Activated CD8-positive, alpha-beta T cell treated with anti-CD3 and anti-CD28 coated beads for 36 hours (primary cell): ENCODE measurements at regions not wholly inside any gene's neighbourhood (a gene's known extent, or its start where the extent isn't known, plus 50 kb on each side); places are given as distances from the start of the nearest gene placed in this dataset.

ENCODE experiments used
- ATAC-seq: fragments of 200-7000 bp; cut with Tn5 transposase; one replicate; pipeline ENCODE4 v1.10.0; 2021; ENCODE audit warnings: mild to moderate bottlenecking, moderate library complexity
- CTCF ChIA-PET: fragments of 350-600 bp; sonication (Branson Sonifier 250); formaldehyde crosslinking; loops from one replicate; lab custom pipeline; 2021; ENCODE audit warnings: antibody characterized with exemption; lab: Charles Lee
- POLR2A ChIA-PET: fragments of 350-600 bp; sonication (Branson Sonifier 250); formaldehyde crosslinking; loops from one replicate; lab custom pipeline; 2021; ENCODE audit warnings: antibody characterized with exemption; lab: Charles Lee
- DNase-seq: peaks from one replicate; pipeline ENCODE4 v3.0.0-alpha.2; 2020
- H3K27ac Mint-ChIP-seq: one replicate; pipeline ENCODE4 v1.8.0; 2021; ENCODE audit warnings: mild to moderate bottlenecking, mixed read lengths
- H3K27me3 Mint-ChIP-seq: one replicate; pipeline ENCODE4 v1.8.0; 2021; ENCODE audit warnings: mixed read lengths
- H3K36me3 Mint-ChIP-seq: one replicate; pipeline ENCODE4 v1.8.0; 2021; ENCODE audit warnings: low read depth, mixed read lengths
- H3K4me1 Mint-ChIP-seq: one replicate; pipeline ENCODE4 v1.8.0; 2021; ENCODE audit warnings: low read depth, mixed read lengths
- H3K4me3 Mint-ChIP-seq: one replicate; pipeline ENCODE4 v1.8.0; 2021; ENCODE audit warnings: mild to moderate bottlenecking, moderate library complexity, mixed read lengths
- H3K9me3 Mint-ChIP-seq: one replicate; pipeline ENCODE4 v1.8.0; 2021; ENCODE audit warnings: mixed read lengths
- CTCF ChIP-seq: fragments of 200-600 bp; IDR thresholded peaks from one replicate; pipeline ENCODE4 v1.8.0; 2022; ENCODE audit warnings: antibody characterized with exemption, mild to moderate bottlenecking
- intact Hi-C: fragments of 100-400 bp; cut with micrococcal nuclease; formaldehyde crosslinking; loops from one replicate; pipeline ENCODE4 v1.10.0; 2022

GRCh38 chr6:164870164-164870563, 439.2 kb downstream of the C6orf118 start:
- no peak for DNase-seq
- ChIA-PET POLR2A (no interaction called here), CTCF (no interaction called here)
- Mint-ChIP-seq H3K4me1 (no peaks in the 10 kb centered on the region), H3K4me3 (no peak overlapping the region), H3K27ac (no peak overlapping the region), H3K9me3 (peaks cover 5% of the 10 kb centered on the region), H3K27me3 (no peaks in the 10 kb centered on the region), H3K36me3 (no peaks in the 10 kb centered on the region)
- intact Hi-C loops: no loop called here
- ATAC-seq: no peak
- no peak for TF ChIP-seq CTCF

- no peak overlapping the region for H3K4me3 Mint-ChIP-seq
- ChIA-PET POLR2A (no interaction called here), CTCF (no interaction called here)
- no peak for TF ChIP-seq CTCF
- peaks cover 6% of the 10 kb centered on the region for H3K9me3 Mint-ChIP-seq
- no peaks in the 10 kb centered on the region for H3K27me3 Mint-ChIP-seq
- ATAC-seq (no peak), DNase-seq (no peak)
- no peaks in the 10 kb centered on the region for H3K36me3 Mint-ChIP-seq
- intact Hi-C loops: no loop called here
- H3K27ac Mint-ChIP-seq: no peak overlapping the region
- H3K4me1 Mint-ChIP-seq: no peaks in the 10 kb centered on the region
Observed at GRCh38 chr6:164861967-164862366, 447.4 kb downstream of the C6orf118 start.

- ATAC-seq (no peak), DNase-seq (no peak)
- ChIA-PET POLR2A (no interaction called here), CTCF (no interaction called here)
- no peaks in the 10 kb centered on the region for H3K36me3 Mint-ChIP-seq
- no peak overlapping the region for H3K4me3 Mint-ChIP-seq
- H3K9me3 Mint-ChIP-seq: peaks cover 6% of the 10 kb centered on the region
- H3K27me3 Mint-ChIP-seq: no peaks in the 10 kb centered on the region
- intact Hi-C loops: no loop called here
- H3K27ac Mint-ChIP-seq: no peak overlapping the region
- H3K4me1 Mint-ChIP-seq: no peaks in the 10 kb centered on the region
- no peak for TF ChIP-seq CTCF
Observed at GRCh38 chr6:164859816-164860215, 449.6 kb downstream of the C6orf118 start.

- H3K27ac Mint-ChIP-seq: no peak overlapping the region
- TF ChIP-seq CTCF: no peak
- ATAC-seq (no peak), DNase-seq (no peak)
- intact Hi-C loops: no loop called here
- H3K36me3 Mint-ChIP-seq: no peaks in the 10 kb centered on the region
- H3K4me3 Mint-ChIP-seq: no peak overlapping the region
- no peaks in the 10 kb centered on the region for H3K4me1 Mint-ChIP-seq
- H3K9me3 Mint-ChIP-seq: peaks cover 3% of the 10 kb centered on the region
- ChIA-PET POLR2A (no interaction called here), CTCF (interaction anchor here (0.8 kb wide), 1 partner anchor 45 kb away, joined by 3 read pairs; no protein-coding TSS in a partner anchor)
- no peaks in the 10 kb centered on the region for H3K27me3 Mint-ChIP-seq
Observed at GRCh38 chr6:164856138-164856537, 453.3 kb downstream of the C6orf118 start.

GRCh38 chr6:164855281-164855680, 454.1 kb downstream of the C6orf118 start:
- Mint-ChIP-seq H3K27me3 (no peaks in the 10 kb centered on the region), H3K9me3 (peaks cover 3% of the 10 kb centered on the region), H3K4me1 (no peaks in the 10 kb centered on the region), H3K27ac (no peak overlapping the region), H3K36me3 (no peaks in the 10 kb centered on the region), H3K4me3 (no peak overlapping the region)
- TF ChIP-seq CTCF: no peak
- intact Hi-C loops: no loop called here
- CTCF ChIA-PET: interaction anchor here (0.8 kb wide), 1 partner anchor 46 kb away, joined by 3 read pairs; no protein-coding TSS in a partner anchor
- no peak for DNase-seq
- ATAC-seq: no peak
- POLR2A ChIA-PET: no interaction called here
